Keratinocyte (primary cell): ENCODE measurements at regions not wholly inside any gene's neighbourhood (a gene's known extent, or its start where the extent isn't known, plus 50 kb on each side); places are given as distances from the start of the nearest gene placed in this dataset.

ENCODE experiments used
- CTCF ChIP-seq, 3 experiments: IDR thresholded peaks in 1 of 3; conservative IDR thresholded peaks in 1 of 3; optimal IDR thresholded peaks in 1 of 3; 2 replicates in 2 of 3; 3 replicates in 1 of 3; pipeline versions ENCODE3 to v1.5.1; 2011; ENCODE audit warnings: low read length in 3 of 3, mild to moderate bottlenecking in 3 of 3, moderate library complexity in 2 of 3, control low read depth in 1 of 3, inconsistent platforms in 1 of 3; ENCODE audit not compliant: insufficient read depth in 2 of 3; ENCODE audit errors: extremely low read depth in 1 of 3
- EZH2 ChIP-seq: IDR thresholded peaks from one replicate; pipeline ENCODE4 v1.6.1; 2012; ENCODE audit warnings: inconsistent platforms, mild to moderate bottlenecking, low read length, moderate library complexity

- TF ChIP-seq CTCF (optimal IDR thresholded peaks at IDR 0.05 in 1 of 3, IDR thresholded peaks at IDR 0.05 in 1 of 3, conservative IDR thresholded peaks at IDR 0.05 in 1 of 3; ENCODE audit: extremely low read depth in 1 of 3, insufficient read depth in 2 of 3, low read length in 3 of 3) (no peak), EZH2 (no peak)
These were observed 270.3 kb downstream of the PLPP3 start for GRCh38 chr1:56309065-56309464.
